K562 (cell line): ENCODE measurements at regions not wholly inside any gene's neighbourhood (a gene's known extent, or its start where the extent isn't known, plus 50 kb on each side); places are given as distances from the start of the nearest gene placed in this dataset.

ENCODE experiments used
- ATAC-seq: fragments of 200-7000 bp; cut with Tn5 transposase; 3 replicates; pipeline ENCODE4 v1.9.1; 2020; ENCODE audit warnings: moderate library complexity
- BruUV-seq: library from RNA; stranded (reverse); fragments of 400-500 nt; replicated peaks from 2 replicates; lab custom pipeline; 2021; lab: Mats Ljungman, UMichigan
- CTCF ChIA-PET: fragments of 300-600 bp; formaldehyde crosslinking; extraction: SDS; loops from one replicate; lab custom pipeline; 2021; ENCODE audit warnings: low intra/inter-chr PET ratio; lab: Yijun Ruan, JAX
- POLR2A ChIA-PET: fragments of 300-600, 350-650 bp; sonication (Branson Sonifier 250); formaldehyde crosslinking; extraction: SDS; loops from one replicate; lab custom pipeline; 2021; ENCODE audit warnings: antibody characterized with exemption, inconsistent platforms; lab: Yijun Ruan, JAX
- DNase-seq, 4 experiments: peaks; one replicate each; pipeline versions ENCODE4 v3.0.0 to v3.0.0-alpha.2; 2011 to 2018; ENCODE audit warnings: low spot score in 3 of 4, mixed read lengths in 3 of 4; ENCODE audit errors: extremely low read depth in 1 of 4
- FAIRE-seq: peaks from 2 replicates; lab custom pipeline; 2011; peaks lifted over from hg19 to GRCh38; lab: Jason Lieb, UNC
- H2AFZ ChIP-seq: 2 replicates; pipeline ENCODE4 v1.6.0; 2011; ENCODE audit warnings: low read depth, low read length, control low read depth, inconsistent platforms
- H3K27ac ChIP-seq: fragments of 200-600 bp; 3 replicates; pipeline ENCODE4 v1.8.0; 2011; ENCODE audit warnings: low read depth, mild to moderate bottlenecking, control low read depth, inconsistent platforms, low read length, moderate library complexity, mixed read lengths; ENCODE audit errors: extremely low read depth
- H3K27me3 ChIP-seq, 2 experiments: fragments of 300-600 bp in 1 of 2; 2 replicates in 1 of 2; 3 replicates in 1 of 2; pipeline versions ENCODE4 v1.6.0 to v1.8.0; 2011; ENCODE audit warnings: inconsistent platforms in 2 of 2, low read length in 2 of 2, mild to moderate bottlenecking in 1 of 2, mixed read lengths in 1 of 2, moderate library complexity in 1 of 2; ENCODE audit not compliant: control insufficient read depth in 2 of 2, insufficient read depth in 2 of 2
- H3K36me3 ChIP-seq: fragments of 300-600 bp; 3 replicates; pipeline ENCODE4 v1.8.0; 2011; ENCODE audit warnings: mild to moderate bottlenecking, low read length, inconsistent platforms; ENCODE audit not compliant: control insufficient read depth, insufficient read depth
- H3K4me1 ChIP-seq, 2 experiments: fragments of 200-600 bp in 1 of 2; replicated peaks in 1 of 2; 2 replicates in 1 of 2; 3 replicates in 1 of 2; pipeline versions ENCODE4 v1.5.1 to v1.8.0; 2011; ENCODE audit warnings: inconsistent platforms in 2 of 2, low read length in 2 of 2, mild to moderate bottlenecking in 1 of 2, mixed read lengths in 1 of 2, moderate library complexity in 1 of 2; ENCODE audit not compliant: control insufficient read depth in 2 of 2, insufficient read depth in 2 of 2
- H3K4me2 ChIP-seq: 2 replicates; pipeline ENCODE4 v1.6.1; 2011; ENCODE audit warnings: low read length, control low read depth, inconsistent platforms, mixed read lengths; ENCODE audit not compliant: insufficient read depth
- H3K4me3 ChIP-seq: fragments of 200-600 bp; sonication (generic), shearing (Covaris generic); 2 replicates; pipeline ENCODE4 v1.5.1; 2016; ENCODE audit warnings: control low read depth, inconsistent platforms
- H3K79me2 ChIP-seq: fragments of 200-600 bp; 3 replicates; pipeline ENCODE4 v1.8.0; 2011; ENCODE audit warnings: low read length, inconsistent platforms; ENCODE audit not compliant: control insufficient read depth, insufficient read depth
- H3K9ac ChIP-seq, 2 experiments: 2 replicates each; pipeline versions ENCODE4 v1.6.0 to v1.6.1; 2011; ENCODE audit warnings: low read depth in 2 of 2, low read length in 2 of 2, control low read depth in 1 of 2, inconsistent platforms in 1 of 2, mild to moderate bottlenecking in 1 of 2, mixed read lengths in 1 of 2; ENCODE audit not compliant: insufficient read depth in 1 of 2
- H3K9me1 ChIP-seq: one replicate; pipeline ENCODE4 v1.6.0; 2011; ENCODE audit warnings: inconsistent platforms, mild to moderate bottlenecking, low read length, moderate library complexity; ENCODE audit not compliant: control insufficient read depth, insufficient read depth
- H3K9me3 ChIP-seq: replicated peaks from 2 replicates; pipeline ENCODE4 v1.5.1; 2011; ENCODE audit warnings: low read depth, low read length, inconsistent platforms; ENCODE audit not compliant: control insufficient read depth, insufficient read depth
- H4K20me1 ChIP-seq: replicated peaks from 2 replicates; pipeline ENCODE4 v1.6.1; 2011; ENCODE audit warnings: low read length, inconsistent platforms, mixed read lengths; ENCODE audit not compliant: control insufficient read depth, insufficient read depth
- ARID2 ChIP-seq: fragments of 450-650 bp; IDR thresholded peaks from 2 replicates; pipeline ENCODE4 v1.6.1; 2017; ENCODE audit warnings: antibody characterized with exemption, mild to moderate bottlenecking
- CBFA2T3 ChIP-seq: fragments of 450-650 bp; IDR thresholded peaks from 2 replicates; pipeline ENCODE4 v1.6.1; 2017
- FOXA3 ChIP-seq, 2 experiments: fragments of 450-650 bp in 1 of 2; sonication (generic) in 1 of 2; formaldehyde crosslinking; IDR thresholded peaks in 1 of 2; conservative IDR thresholded peaks in 1 of 2; 2 replicates each; pipeline versions ENCODE4 v1.4.0 to v1.8.0; 2020 to 2022; ENCODE audit warnings: mild to moderate bottlenecking in 2 of 2, missing genetic modification reagents in 1 of 2
- RERE ChIP-seq: sonication (generic); formaldehyde crosslinking; IDR thresholded peaks from 2 replicates; pipeline ENCODE4 v1.8.0; 2023; ENCODE audit warnings: missing genetic modification reagents, mild to moderate bottlenecking, borderline replicate concordance
- SMAD1 ChIP-seq: fragments of 150-350 bp; IDR thresholded peaks from 2 replicates; pipeline ENCODE4 v1.6.1; 2014; ENCODE audit warnings: low read length, low read depth; ENCODE audit not compliant: partially characterized antibody
- TCF7 ChIP-seq: sonication (generic); IDR thresholded peaks from 2 replicates; pipeline ENCODE4 v1.6.1; 2016; ENCODE audit warnings: antibody characterized with exemption, borderline replicate concordance
- TSC22D4 ChIP-seq: fragments of 450-650 bp; IDR thresholded peaks from 2 replicates; pipeline ENCODE4 v1.6.1; 2016; ENCODE audit warnings: missing genetic modification characterization, missing biosample characterization, control low read depth
- ZBTB2 ChIP-seq: fragments of 450-650 bp; IDR thresholded peaks from 2 replicates; pipeline ENCODE4 v1.6.1; 2016; ENCODE audit warnings: antibody characterized with exemption
- ZBTB8A ChIP-seq: fragments of 450-650 bp; IDR thresholded peaks from 2 replicates; pipeline ENCODE4 v1.6.1; 2018; ENCODE audit warnings: mild to moderate bottlenecking, moderate library complexity; ENCODE audit not compliant: partially characterized antibody
- ZNF830 ChIP-seq: fragments of 250-450 bp; sonication (Bioruptor Pico); IDR thresholded peaks from 2 replicates; pipeline ENCODE4 v1.5.0; 2021; ENCODE audit warnings: mild to moderate bottlenecking
- WGBS: fragments of 100-300 bp; shearing (Covaris generic); methylation state at CpG from one replicate; pipeline ENCODE4 v1.1.6; 2016; ENCODE audit warnings: low coverage, mixed read lengths; ENCODE audit not compliant: insufficient coverage; ENCODE audit errors: missing lambda C conversion rate; 5-methylcytosine and 5-hydroxymethylcytosine counted together
- in situ Hi-C: fragments of 300-500 bp; cut with MboI; formaldehyde crosslinking; loops from 4 replicates; pipeline ENCODE4 v1.15.0; 2018; ENCODE audit warnings: inconsistent platforms, mixed read lengths
- intact Hi-C: fragments of 100-400 bp; cut with micrococcal nuclease; formaldehyde crosslinking; loops from 2 replicates; pipeline ENCODE4 v1.14.2; 2022
- TF ChIP-seq, protein P1 (sequence below): fragments of 450-650 bp; IDR thresholded peaks from 2 replicates; pipeline ENCODE4 v1.6.1; 2018; ENCODE audit warnings: mild to moderate bottlenecking, low read depth; ENCODE audit not compliant: partially characterized antibody
- TF ChIP-seq, protein P2 (sequence below): sonication (generic); formaldehyde crosslinking; IDR thresholded peaks from 2 replicates; pipeline ENCODE4 v1.8.0; 2022; ENCODE audit warnings: mild to moderate bottlenecking, missing genetic modification reagents

DNA sequence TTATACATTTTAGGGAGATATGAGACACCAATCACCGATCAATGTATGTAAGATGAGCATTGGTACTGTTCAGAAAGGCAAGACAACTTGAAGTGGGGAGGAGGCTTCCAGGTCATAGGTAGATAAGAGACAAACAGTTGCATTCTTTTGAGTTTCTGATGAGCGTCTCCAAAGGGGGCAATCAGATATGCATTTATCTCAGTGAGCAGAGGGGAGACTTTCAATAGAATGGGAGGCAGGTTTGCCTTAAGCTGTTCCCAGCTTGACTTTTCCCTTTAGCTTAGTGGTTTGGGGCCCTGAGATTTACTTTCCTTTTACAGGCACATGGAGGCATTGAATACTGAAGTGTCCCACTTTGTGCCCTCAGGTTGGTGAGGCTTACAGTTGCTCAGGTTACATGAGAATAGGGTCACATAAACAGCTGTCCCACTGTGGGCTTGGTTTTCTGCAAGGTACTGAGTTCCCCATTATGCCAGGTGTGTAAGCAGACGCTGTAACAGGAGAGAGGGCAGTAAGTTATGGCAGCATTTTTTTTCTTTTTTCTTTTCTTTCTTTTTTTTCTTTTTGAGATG lies 129.8 kb upstream of the SERPIND1 start:
- ATAC-seq (no peak), FAIRE-seq (no peak), DNase-seq (no peak)
- no peak overlapping the region for H3K9ac ChIP-seq
- H3K9me3 ChIP-seq, result 0 out of 2 replicates have a peak, but pooled peaks cover 4% of the 10 kb centered on the region
- H2AFZ ChIP-seq, result no peak overlapping the region
- no peak overlapping the region for H3K4me2 ChIP-seq
- H3K4me3 ChIP-seq, result no peak overlapping the region
- in situ Hi-C loops, result no loop called here
- H3K27ac ChIP-seq, result no peak overlapping the region
- WGBS, result 10% methylated on average over 3 of the region's 3 CpGs
- H3K9me1 ChIP-seq, result no peaks in the 10 kb centered on the region
- H3K36me3 ChIP-seq, result no peaks in the 10 kb centered on the region
- CTCF ChIA-PET, result no interaction called here
- intact Hi-C loops, result no loop called here
- peaks cover 43 to 57% of the 10 kb centered on the region in 2 experiments for H3K27me3 ChIP-seq
- H3K79me2 ChIP-seq, result no peaks in the 10 kb centered on the region
- POLR2A ChIA-PET, result interaction anchor here (0.8 to 5.0 kb wide), 7 partner anchors 9 to 66 kb away, joined by 3 to 41 read pairs (median 5); no protein-coding TSS in a partner anchor
- H3K4me1 ChIP-seq, result no peaks in the 10 kb centered on the region
- peaks cover 9% of the 10 kb centered on the region; the same call in 1 of the 2 replicates for H4K20me1 ChIP-seq
- TSS peak; percentile 21 for BruUV-seq
- no peak for TF ChIP-seq TSC22D4 (tag)
- no peak for TF ChIP-seq ZNF830
- TF ChIP-seq FOXA3 (CRISPR knock-in tag; conservative IDR thresholded peaks at IDR 0.05 in 1 of 2, IDR thresholded peaks at IDR 0.05 in 1 of 2), result 0 out of 4 replicates have a peak, but pooled peaks of 1 of the 2 experiments have one; percentile 44
- TF ChIP-seq, protein P1, sequence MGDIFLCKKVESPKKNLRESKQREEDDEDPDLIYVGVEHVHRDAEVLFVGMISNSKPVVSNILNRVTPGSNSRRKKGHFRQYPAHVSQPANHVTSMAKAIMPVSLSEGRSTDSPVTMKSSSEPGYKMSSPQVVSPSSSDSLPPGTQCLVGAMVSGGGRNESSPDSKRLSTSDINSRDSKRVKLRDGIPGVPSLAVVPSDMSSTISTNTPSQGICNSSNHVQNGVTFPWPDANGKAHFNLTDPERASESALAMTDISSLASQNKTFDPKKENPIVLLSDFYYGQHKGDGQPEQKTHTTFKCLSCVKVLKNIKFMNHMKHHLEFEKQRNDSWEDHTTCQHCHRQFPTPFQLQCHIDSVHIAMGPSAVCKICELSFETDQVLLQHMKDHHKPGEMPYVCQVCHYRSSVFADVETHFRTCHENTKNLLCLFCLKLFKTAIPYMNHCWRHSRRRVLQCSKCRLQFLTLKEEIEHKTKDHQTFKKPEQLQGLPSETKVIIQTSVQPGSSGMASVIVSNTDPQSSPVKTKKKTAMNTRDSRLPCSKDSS, result no peak
- TF ChIP-seq RERE (CRISPR knock-in tag), result 0 out of 2 replicates have a peak, but pooled peaks have one; percentile 63
- TF ChIP-seq ARID2, result no peak
- TF ChIP-seq SMAD1, result no peak
- peak; percentile 51 for TF ChIP-seq CBFA2T3
- no peak for TF ChIP-seq ZBTB2
- TF ChIP-seq, protein P2, sequence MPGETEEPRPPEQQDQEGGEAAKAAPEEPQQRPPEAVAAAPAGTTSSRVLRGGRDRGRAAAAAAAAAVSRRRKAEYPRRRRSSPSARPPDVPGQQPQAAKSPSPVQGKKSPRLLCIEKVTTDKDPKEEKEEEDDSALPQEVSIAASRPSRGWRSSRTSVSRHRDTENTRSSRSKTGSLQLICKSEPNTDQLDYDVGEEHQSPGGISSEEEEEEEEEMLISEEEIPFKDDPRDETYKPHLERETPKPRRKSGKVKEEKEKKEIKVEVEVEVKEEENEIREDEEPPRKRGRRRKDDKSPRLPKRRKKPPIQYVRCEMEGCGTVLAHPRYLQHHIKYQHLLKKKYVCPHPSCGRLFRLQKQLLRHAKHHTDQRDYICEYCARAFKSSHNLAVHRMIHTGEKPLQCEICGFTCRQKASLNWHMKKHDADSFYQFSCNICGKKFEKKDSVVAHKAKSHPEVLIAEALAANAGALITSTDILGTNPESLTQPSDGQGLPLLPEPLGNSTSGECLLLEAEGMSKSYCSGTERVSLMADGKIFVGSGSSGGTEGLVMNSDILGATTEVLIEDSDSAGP (CRISPR knock-in tag), result 0 out of 2 replicates have a peak, but pooled peaks have one; percentile 20
- no peak for TF ChIP-seq TCF7
- no peak for TF ChIP-seq ZBTB8A
